ENCODE measurements at regions not wholly inside any gene's neighbourhood (a gene's known extent, or its start where the extent isn't known, plus 50 kb on each side); places are given as distances from the start of the nearest gene placed in this dataset.

DNA sequence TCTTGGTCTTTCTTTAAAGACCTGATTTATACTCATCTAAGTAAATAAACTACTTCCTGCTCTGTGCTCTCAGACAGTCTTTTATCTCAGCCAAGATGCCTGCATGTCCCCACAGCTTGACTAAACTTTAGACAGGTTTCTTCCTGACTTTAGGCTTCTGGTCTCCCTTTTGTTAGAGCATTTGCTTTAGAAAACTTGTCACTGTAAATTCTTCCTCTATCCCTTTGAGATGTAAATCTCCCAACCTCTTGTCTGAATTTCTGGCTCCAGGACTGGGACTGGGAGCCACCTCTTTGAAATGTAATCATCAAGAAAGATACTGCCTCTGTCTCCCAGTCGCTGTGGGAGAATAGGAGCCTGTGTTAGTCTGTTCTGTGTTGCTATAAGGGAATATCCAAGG is 739.9 kb downstream of the C6orf118 start:
- TF ChIP-seq, protein P1, sequence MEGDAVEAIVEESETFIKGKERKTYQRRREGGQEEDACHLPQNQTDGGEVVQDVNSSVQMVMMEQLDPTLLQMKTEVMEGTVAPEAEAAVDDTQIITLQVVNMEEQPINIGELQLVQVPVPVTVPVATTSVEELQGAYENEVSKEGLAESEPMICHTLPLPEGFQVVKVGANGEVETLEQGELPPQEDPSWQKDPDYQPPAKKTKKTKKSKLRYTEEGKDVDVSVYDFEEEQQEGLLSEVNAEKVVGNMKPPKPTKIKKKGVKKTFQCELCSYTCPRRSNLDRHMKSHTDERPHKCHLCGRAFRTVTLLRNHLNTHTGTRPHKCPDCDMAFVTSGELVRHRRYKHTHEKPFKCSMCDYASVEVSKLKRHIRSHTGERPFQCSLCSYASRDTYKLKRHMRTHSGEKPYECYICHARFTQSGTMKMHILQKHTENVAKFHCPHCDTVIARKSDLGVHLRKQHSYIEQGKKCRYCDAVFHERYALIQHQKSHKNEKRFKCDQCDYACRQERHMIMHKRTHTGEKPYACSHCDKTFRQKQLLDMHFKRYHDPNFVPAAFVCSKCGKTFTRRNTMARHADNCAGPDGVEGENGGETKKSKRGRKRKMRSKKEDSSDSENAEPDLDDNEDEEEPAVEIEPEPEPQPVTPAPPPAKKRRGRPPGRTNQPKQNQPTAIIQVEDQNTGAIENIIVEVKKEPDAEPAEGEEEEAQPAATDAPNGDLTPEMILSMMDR (IDR thresholded peaks at IDR 0.05; ENCODE audit: low read depth, low read length), result no peak
- no peak for TF ChIP-seq EZH2phosphoT487 (IDR thresholded peaks at IDR 0.05; ENCODE audit: low read depth)
